Neural progenitor cell (in vitro differentiated cells): ENCODE measurements at regions not wholly inside any gene's neighbourhood (a gene's known extent, or its start where the extent isn't known, plus 50 kb on each side); places are given as distances from the start of the nearest gene placed in this dataset.

ENCODE experiments used
- CTCF ChIP-seq: fragments of 200-600 bp; sonication (generic); IDR thresholded peaks from 2 replicates; pipeline ENCODE4 v1.5.1; 2017; ENCODE audit warnings: antibody characterized with exemption, mild to moderate bottlenecking
- EZH2 ChIP-seq: fragments of 200-600 bp; sonication (generic); IDR thresholded peaks from 2 replicates; pipeline ENCODE4 v1.6.1; 2017; ENCODE audit warnings: antibody characterized with exemption, mild to moderate bottlenecking, moderate library complexity
- EZH2phosphoT487 ChIP-seq: fragments of 200-600 bp; sonication (generic); IDR thresholded peaks from 2 replicates; pipeline ENCODE4 v1.6.1; 2017; ENCODE audit warnings: antibody characterized with exemption

DNA sequence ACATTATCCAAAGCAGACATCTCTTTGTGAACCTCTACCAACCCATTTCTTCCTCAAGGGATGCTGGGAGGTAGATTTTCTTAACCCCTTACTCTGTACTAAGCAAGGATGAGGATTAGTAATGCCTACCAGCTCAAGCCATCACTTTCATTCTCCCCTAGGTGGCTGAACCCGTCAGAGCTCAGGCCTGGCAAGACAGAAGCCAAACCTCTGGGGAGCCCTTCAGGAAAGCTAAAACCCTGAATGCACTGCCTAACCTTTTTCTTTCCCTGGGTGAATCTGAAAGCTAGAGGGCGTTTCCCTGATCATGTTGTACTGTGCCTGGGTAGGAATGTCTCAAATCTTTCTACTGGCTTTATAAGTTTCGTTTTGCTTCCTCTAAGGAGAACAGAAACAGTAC, 617.3 kb downstream of the RPL10L start:
- no peak for TF ChIP-seq EZH2phosphoT487
- peak; percentile 30 for TF ChIP-seq CTCF
- no peak for TF ChIP-seq EZH2
